Hepatic stellate cell (primary cell): ENCODE measurements at regions not wholly inside any gene's neighbourhood (a gene's known extent, or its start where the extent isn't known, plus 50 kb on each side); places are given as distances from the start of the nearest gene placed in this dataset.

ENCODE experiments used
- DNase-seq: peaks from one replicate; pipeline ENCODE4 v3.0.0; 2011; ENCODE audit warnings: low spot score

GRCh38 chr21:24336491-24336890 is 1270.8 kb downstream of the MRPL39 start:
- no peak for DNase-seq

GRCh38 chr21:24323536-24323935 is 1283.7 kb downstream of the MRPL39 start:
- DNase-seq, result no peak

- no peak for DNase-seq
Measured at GRCh38 chr21:24316277-24316922, 1290.9 kb downstream of the MRPL39 start.

- no peak for DNase-seq
Measured at GRCh38 chr21:24310788-24311187, 1296.5 kb downstream of the MRPL39 start.

GRCh38 chr21:24308183-24308582 is 1299.1 kb downstream of the MRPL39 start:
- no peak for DNase-seq

- no peak for DNase-seq
Measured at GRCh38 chr21:24302400-24302799, 1304.9 kb downstream of the MRPL39 start.

- no peak for DNase-seq
Measured at GRCh38 chr21:24298040-24298439, 1309.2 kb downstream of the MRPL39 start.

- no peak for DNase-seq
Measured at GRCh38 chr21:24294171-24294570, 1313.1 kb downstream of the MRPL39 start.

GRCh38 chr21:24290151-24290833 is 1317.0 kb downstream of the MRPL39 start:
- no peak for DNase-seq

GRCh38 chr21:24289539-24289938 is 1317.7 kb downstream of the MRPL39 start:
- no peak for DNase-seq

- DNase-seq, result no peak
Measured at GRCh38 chr21:24280596-24280995, 1326.7 kb downstream of the MRPL39 start.

GRCh38 chr21:24278711-24279110 is 1328.6 kb downstream of the MRPL39 start:
- DNase-seq, result no peak

- no peak for DNase-seq
Measured at GRCh38 chr21:24276204-24276603, 1331.1 kb downstream of the MRPL39 start.

- DNase-seq, result no peak
Measured at GRCh38 chr21:24275616-24276015, 1331.7 kb downstream of the MRPL39 start.

GRCh38 chr21:24272521-24272938 is 1334.8 kb downstream of the MRPL39 start:
- no peak for DNase-seq

- no peak for DNase-seq
Measured at GRCh38 chr21:24265987-24266386, 1341.3 kb downstream of the MRPL39 start.

GRCh38 chr21:24260751-24261150 is 1346.5 kb downstream of the MRPL39 start:
- DNase-seq, result no peak

GRCh38 chr21:24259241-24259640 is 1348.0 kb downstream of the MRPL39 start:
- no peak for DNase-seq

GRCh38 chr21:24255591-24255990 is 1351.7 kb downstream of the MRPL39 start:
- DNase-seq, result no peak

- DNase-seq, result no peak
Measured at GRCh38 chr21:24225431-24225830, 1381.8 kb downstream of the MRPL39 start.

GRCh38 chr21:24224422-24224821 is 1382.9 kb downstream of the MRPL39 start:
- no peak for DNase-seq

GRCh38 chr21:24223624-24224023 is 1383.7 kb downstream of the MRPL39 start:
- DNase-seq, result no peak

GRCh38 chr21:24222676-24223075 is 1384.6 kb downstream of the MRPL39 start:
- no peak for DNase-seq

- DNase-seq, result no peak
Measured at GRCh38 chr21:24220446-24220845, 1386.8 kb downstream of the MRPL39 start.
